SU-DHL-6 (cell line): ENCODE measurements at regions not wholly inside any gene's neighbourhood (a gene's known extent, or its start where the extent isn't known, plus 50 kb on each side); places are given as distances from the start of the nearest gene placed in this dataset.

Experiments used
- H2AFZ ChIP-seq: fragments of 200-600 bp; sonication (generic); 2 replicates; pipeline ENCODE4 v1.6.1; 2014; ENCODE audit warnings: low read depth, mild to moderate bottlenecking, moderate library complexity, mixed read lengths, antibody characterized with exemption, low read length; ENCODE audit not compliant: severe bottlenecking
- H3F3A ChIP-seq: fragments of 200-600 bp; shearing (Covaris generic); 2 replicates; pipeline ENCODE4 v1.6.0; 2016; ENCODE audit warnings: antibody characterized with exemption, mild to moderate bottlenecking; ENCODE audit not compliant: insufficient read depth
- H3K27ac ChIP-seq: fragments of 200-600 bp; sonication (generic); 2 replicates; pipeline ENCODE4 v1.5.1; 2016; ENCODE audit warnings: low read depth, mild to moderate bottlenecking, low read length, moderate library complexity, mixed read lengths
- H3K27me3 ChIP-seq: fragments of 200-600 bp; sonication (generic), shearing (Covaris generic); 2 replicates; pipeline ENCODE4 v1.6.0; 2014; ENCODE audit warnings: mild to moderate bottlenecking, low read length
- H3K36me3 ChIP-seq: fragments of 200-600 bp; sonication (generic); 2 replicates; pipeline ENCODE4 v1.6.1; 2014; ENCODE audit warnings: mild to moderate bottlenecking, low read length, mixed read lengths
- H3K4me2 ChIP-seq: fragments of 300-600, 200-600 bp; shearing (Covaris generic), sonication (generic); 2 replicates; pipeline ENCODE4 v1.6.0; 2014; ENCODE audit warnings: low read length, low read depth, mild to moderate bottlenecking; ENCODE audit not compliant: poor library complexity, severe bottlenecking
- H3K4me3 ChIP-seq: fragments of 200-600 bp; sonication (generic); 2 replicates; pipeline ENCODE4 v1.5.1; 2014; ENCODE audit warnings: antibody characterized with exemption, low read length, mild to moderate bottlenecking, mixed read lengths; ENCODE audit not compliant: insufficient read depth, poor library complexity, severe bottlenecking
- H3K79me2 ChIP-seq: fragments of 200-600 bp; sonication (generic); 2 replicates; pipeline ENCODE4 v1.6.1; 2014; ENCODE audit warnings: mild to moderate bottlenecking, low read length, moderate library complexity; ENCODE audit not compliant: insufficient read depth
- H3K9ac ChIP-seq: fragments of 200-600 bp; sonication (generic); 2 replicates; pipeline ENCODE4 v1.7.0; 2014; ENCODE audit warnings: mild to moderate bottlenecking, low read length
- H3K9me2 ChIP-seq: fragments of 200-600 bp; sonication (generic); replicated peaks from 2 replicates; pipeline ENCODE4 v1.6.1; 2014; ENCODE audit warnings: low read length; ENCODE audit not compliant: insufficient read depth
- H3K9me3 ChIP-seq: fragments of 200-600 bp; sonication (generic); 2 replicates; pipeline ENCODE4 v1.6.1; 2014; ENCODE audit warnings: low read length, mixed read lengths; ENCODE audit not compliant: insufficient read depth
- H4K20me1 ChIP-seq: fragments of 200-600 bp; sonication (generic); 2 replicates; pipeline ENCODE4 v1.6.1; 2014; ENCODE audit warnings: low read depth, mild to moderate bottlenecking, antibody characterized with exemption, low read length, moderate library complexity, mixed read lengths
- EZH2phosphoT487 ChIP-seq: fragments of 200-600 bp; sonication (generic), shearing (Covaris generic); conservative IDR thresholded peaks from 2 replicates; pipeline ENCODE4 v1.6.1; 2018; ENCODE audit warnings: mild to moderate bottlenecking, antibody characterized with exemption, low read length, moderate library complexity, mixed read lengths
- TF ChIP-seq, protein P1 (sequence below): fragments of 200-600 bp; sonication (generic); IDR thresholded peaks from one replicate; pipeline ENCODE4 v1.5.1; 2017; ENCODE audit warnings: antibody characterized with exemption, mild to moderate bottlenecking, low read length, moderate library complexity; ENCODE audit not compliant: insufficient read depth, poor library complexity, severe bottlenecking

DNA sequence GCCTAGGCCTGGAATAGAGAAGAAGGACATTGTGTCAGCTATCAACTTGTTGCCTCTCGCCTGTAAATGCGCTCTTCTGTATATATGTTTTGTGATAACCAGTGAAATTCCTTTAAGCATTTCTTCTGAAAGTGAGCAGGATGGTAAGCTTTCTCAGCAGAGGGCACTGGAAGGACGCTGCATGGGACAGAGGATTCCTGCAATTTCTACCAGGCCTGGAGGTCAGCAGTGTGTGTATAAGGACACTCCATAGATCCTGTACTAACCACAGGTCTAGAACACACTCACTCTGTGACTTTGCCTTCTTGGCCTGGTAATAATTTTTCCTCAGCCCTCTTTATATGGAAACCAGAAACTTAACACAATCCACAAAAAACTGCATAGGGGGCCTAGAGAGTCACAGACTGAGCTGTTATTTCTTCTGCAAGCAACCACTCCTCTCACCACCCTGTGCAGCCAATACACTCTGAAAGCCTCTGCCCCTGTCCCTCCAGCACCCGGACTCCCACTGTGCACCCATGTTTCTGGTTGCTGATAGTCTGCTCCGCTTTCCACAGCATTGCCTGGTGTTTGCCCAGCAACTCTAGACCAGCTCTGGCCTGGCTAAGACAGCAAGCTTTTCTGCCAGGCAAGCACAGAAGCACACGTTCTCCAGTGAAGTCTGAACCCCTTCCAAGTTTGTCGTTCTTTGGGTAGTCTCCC is 94.0 kb upstream of the RMST start:
- Histone ChIP-seq H3K4me3 (no peak overlapping the region), H3K27me3 (no peaks in the 10 kb centered on the region), H3K27ac (no peak overlapping the region), H3K9ac (no peak overlapping the region), H2AFZ (no peak overlapping the region), H3F3A (no peaks in the 10 kb centered on the region), H3K9me2 (no peaks in the 10 kb centered on the region), H3K9me3 (no peaks in the 10 kb centered on the region), H4K20me1 (no peaks in the 10 kb centered on the region), H3K36me3 (no peaks in the 10 kb centered on the region), H3K79me2 (no peaks in the 10 kb centered on the region), H3K4me2 (no peak overlapping the region)
- no peak for TF ChIP-seq EZH2phosphoT487
- TF ChIP-seq, protein P1, sequence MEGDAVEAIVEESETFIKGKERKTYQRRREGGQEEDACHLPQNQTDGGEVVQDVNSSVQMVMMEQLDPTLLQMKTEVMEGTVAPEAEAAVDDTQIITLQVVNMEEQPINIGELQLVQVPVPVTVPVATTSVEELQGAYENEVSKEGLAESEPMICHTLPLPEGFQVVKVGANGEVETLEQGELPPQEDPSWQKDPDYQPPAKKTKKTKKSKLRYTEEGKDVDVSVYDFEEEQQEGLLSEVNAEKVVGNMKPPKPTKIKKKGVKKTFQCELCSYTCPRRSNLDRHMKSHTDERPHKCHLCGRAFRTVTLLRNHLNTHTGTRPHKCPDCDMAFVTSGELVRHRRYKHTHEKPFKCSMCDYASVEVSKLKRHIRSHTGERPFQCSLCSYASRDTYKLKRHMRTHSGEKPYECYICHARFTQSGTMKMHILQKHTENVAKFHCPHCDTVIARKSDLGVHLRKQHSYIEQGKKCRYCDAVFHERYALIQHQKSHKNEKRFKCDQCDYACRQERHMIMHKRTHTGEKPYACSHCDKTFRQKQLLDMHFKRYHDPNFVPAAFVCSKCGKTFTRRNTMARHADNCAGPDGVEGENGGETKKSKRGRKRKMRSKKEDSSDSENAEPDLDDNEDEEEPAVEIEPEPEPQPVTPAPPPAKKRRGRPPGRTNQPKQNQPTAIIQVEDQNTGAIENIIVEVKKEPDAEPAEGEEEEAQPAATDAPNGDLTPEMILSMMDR: no peak

- no peaks in the 10 kb centered on the region for H3F3A ChIP-seq
- H3K4me2 ChIP-seq: no peak overlapping the region
- no peak overlapping the region for H3K9ac ChIP-seq
- H3K4me3 ChIP-seq: no peak overlapping the region
- no peaks in the 10 kb centered on the region for H3K9me3 ChIP-seq
- no peak overlapping the region for H2AFZ ChIP-seq
- no peaks in the 10 kb centered on the region for H4K20me1 ChIP-seq
- no peaks in the 10 kb centered on the region for H3K9me2 ChIP-seq
- no peaks in the 10 kb centered on the region for H3K27me3 ChIP-seq
- TF ChIP-seq, protein P1: no peak
- no peak for TF ChIP-seq EZH2phosphoT487
- H3K79me2 ChIP-seq: no peaks in the 10 kb centered on the region
- no peaks in the 10 kb centered on the region for H3K36me3 ChIP-seq
- H3K27ac ChIP-seq: no peak overlapping the region
Observed at GRCh38 chr12:97375310-97375709, 87.3 kb upstream of the RMST start.

DNA sequence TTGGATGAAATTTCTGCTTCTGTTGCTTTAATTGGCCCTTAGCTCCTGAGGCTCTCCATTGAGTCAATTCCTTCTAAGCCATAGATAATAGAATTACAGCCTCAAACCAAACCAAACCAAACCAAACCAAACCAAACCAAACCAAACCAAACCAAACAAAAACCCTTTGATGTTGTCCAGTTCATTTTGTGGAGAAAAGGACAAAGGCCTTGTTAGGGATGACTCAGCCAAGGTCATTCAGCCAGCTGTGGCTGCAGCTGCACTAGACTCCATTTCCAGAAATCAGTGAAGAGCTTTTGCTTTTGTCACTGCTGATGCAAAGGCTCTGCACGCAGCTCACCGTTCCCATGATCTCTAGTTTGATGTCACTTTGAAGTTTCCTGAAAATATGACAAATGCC is 82.2 kb upstream of the RMST start:
- Histone ChIP-seq H3K4me2 (no peak overlapping the region), H3K36me3 (no peaks in the 10 kb centered on the region), H3K27ac (no peak overlapping the region), H3K27me3 (no peaks in the 10 kb centered on the region), H3K79me2 (no peaks in the 10 kb centered on the region), H3K9me2 (no peaks in the 10 kb centered on the region), H2AFZ (no peak overlapping the region), H3K9me3 (no peaks in the 10 kb centered on the region), H3K4me3 (no peak overlapping the region), H3K9ac (no peak overlapping the region), H3F3A (no peaks in the 10 kb centered on the region), H4K20me1 (no peaks in the 10 kb centered on the region)
- TF ChIP-seq EZH2phosphoT487: no peak

DNA sequence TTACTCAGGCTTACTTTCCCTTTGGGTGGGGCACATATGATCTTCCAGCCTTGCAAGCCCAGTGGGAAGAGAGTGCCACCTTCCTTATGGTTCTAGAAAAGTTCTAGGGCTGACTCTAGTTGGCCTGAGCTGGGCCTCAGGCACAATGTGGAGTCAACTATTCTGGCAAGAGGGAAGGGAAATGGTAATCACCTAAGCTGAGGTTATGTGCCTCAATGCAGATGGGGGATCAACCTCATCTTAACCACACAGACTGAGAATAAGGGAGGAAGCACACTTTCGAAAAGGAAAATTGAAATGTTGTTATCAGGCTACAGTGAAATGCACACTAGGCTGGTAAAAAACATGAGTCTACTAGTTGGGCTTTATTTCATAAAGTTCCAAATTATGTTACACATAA is 77.5 kb upstream of the RMST start:
- Histone ChIP-seq H3F3A (no peaks in the 10 kb centered on the region), H3K9me3 (no peaks in the 10 kb centered on the region), H3K36me3 (no peaks in the 10 kb centered on the region), H3K4me3 (no peak overlapping the region), H3K9ac (no peak overlapping the region), H2AFZ (no peak overlapping the region), H4K20me1 (no peaks in the 10 kb centered on the region), H3K79me2 (no peaks in the 10 kb centered on the region), H3K4me2 (no peak overlapping the region), H3K27me3 (no peaks in the 10 kb centered on the region), H3K27ac (no peak overlapping the region), H3K9me2 (no peaks in the 10 kb centered on the region)
- TF ChIP-seq, protein P1: no peak
- no peak for TF ChIP-seq EZH2phosphoT487
